ENCODE measurements at regions not wholly inside any gene's neighbourhood (a gene's known extent, or its start where the extent isn't known, plus 50 kb on each side); places are given as distances from the start of the nearest gene placed in this dataset.

GRCh38 chr3:115336836-115337235 lies 189.7 kb upstream of the ZBTB20 start:
- no peaks in the 10 kb centered on the region for H3K36me3 ChIP-seq (ENCODE audit: low read length)
- no peak overlapping the region for H2AFZ ChIP-seq (ENCODE audit: low read depth, low read length, severe bottlenecking)
- H3F3A ChIP-seq (ENCODE audit: insufficient read depth), result no peaks in the 10 kb centered on the region
- H4K20me1 ChIP-seq (ENCODE audit: low read depth, low read length), result no peaks in the 10 kb centered on the region
- H3K4me2 ChIP-seq (ENCODE audit: low read depth, low read length, poor library complexity, severe bottlenecking), result no peak overlapping the region
- H3K9me3 ChIP-seq (ENCODE audit: insufficient read depth, low read length), result no peaks in the 10 kb centered on the region
- no peaks in the 10 kb centered on the region for H3K79me2 ChIP-seq (ENCODE audit: insufficient read depth, low read length)
- H3K27me3 ChIP-seq (ENCODE audit: low read length), result no peaks in the 10 kb centered on the region
- no peak for TF ChIP-seq EZH2phosphoT487 (conservative IDR thresholded peaks at IDR 0.05; ENCODE audit: low read length)
- no peak for TF ChIP-seq CTCF (IDR thresholded peaks at IDR 0.05; ENCODE audit: insufficient read depth, low read length, poor library complexity, severe bottlenecking)
- no peak overlapping the region for H3K4me3 ChIP-seq (ENCODE audit: insufficient read depth, low read length, poor library complexity, severe bottlenecking)
- H3K9ac ChIP-seq (ENCODE audit: low read length), result no peak overlapping the region
- H3K9me2 ChIP-seq (replicated peaks; ENCODE audit: insufficient read depth, low read length), result no peaks in the 10 kb centered on the region
- H3K27ac ChIP-seq (ENCODE audit: low read depth, low read length), result no peak overlapping the region

- H3K27me3 ChIP-seq (ENCODE audit: low read length), result no peaks in the 10 kb centered on the region
- H3K4me3 ChIP-seq (ENCODE audit: insufficient read depth, low read length, poor library complexity, severe bottlenecking), result no peak overlapping the region
- no peaks in the 10 kb centered on the region for H3F3A ChIP-seq (ENCODE audit: insufficient read depth)
- H2AFZ ChIP-seq (ENCODE audit: low read depth, low read length, severe bottlenecking), result no peak overlapping the region
- no peak overlapping the region for H3K4me2 ChIP-seq (ENCODE audit: low read depth, low read length, poor library complexity, severe bottlenecking)
- H4K20me1 ChIP-seq (ENCODE audit: low read depth, low read length), result no peaks in the 10 kb centered on the region
- H3K79me2 ChIP-seq (ENCODE audit: insufficient read depth, low read length), result no peaks in the 10 kb centered on the region
- no peak overlapping the region for H3K27ac ChIP-seq (ENCODE audit: low read depth, low read length)
- H3K9ac ChIP-seq (ENCODE audit: low read length), result no peak overlapping the region
- H3K9me3 ChIP-seq (ENCODE audit: insufficient read depth, low read length), result no peaks in the 10 kb centered on the region
- H3K36me3 ChIP-seq (ENCODE audit: low read length), result no peaks in the 10 kb centered on the region
- TF ChIP-seq CTCF (IDR thresholded peaks at IDR 0.05; ENCODE audit: insufficient read depth, low read length, poor library complexity, severe bottlenecking), result no peak
- TF ChIP-seq EZH2phosphoT487 (conservative IDR thresholded peaks at IDR 0.05; ENCODE audit: low read length), result no peak
- H3K9me2 ChIP-seq (replicated peaks; ENCODE audit: insufficient read depth, low read length), result no peaks in the 10 kb centered on the region
Observed at GRCh38 chr3:115340586-115340985, 193.5 kb upstream of the ZBTB20 start.

GRCh38 chr3:115341208-115341607 lies 194.1 kb upstream of the ZBTB20 start:
- Histone ChIP-seq H3K4me2 (ENCODE audit: low read depth, low read length, poor library complexity, severe bottlenecking) (no peak overlapping the region), H3K9ac (ENCODE audit: low read length) (no peak overlapping the region), H3K79me2 (ENCODE audit: insufficient read depth, low read length) (no peaks in the 10 kb centered on the region), H3K9me3 (ENCODE audit: insufficient read depth, low read length) (no peaks in the 10 kb centered on the region), H3K36me3 (ENCODE audit: low read length) (no peaks in the 10 kb centered on the region), H3K27ac (ENCODE audit: low read depth, low read length) (no peak overlapping the region), H4K20me1 (ENCODE audit: low read depth, low read length) (no peaks in the 10 kb centered on the region), H3K4me3 (ENCODE audit: insufficient read depth, low read length, poor library complexity, severe bottlenecking) (no peak overlapping the region), H2AFZ (ENCODE audit: low read depth, low read length, severe bottlenecking) (no peak overlapping the region), H3K27me3 (ENCODE audit: low read length) (no peaks in the 10 kb centered on the region), H3F3A (ENCODE audit: insufficient read depth) (no peaks in the 10 kb centered on the region), H3K9me2 (replicated peaks; ENCODE audit: insufficient read depth, low read length) (no peaks in the 10 kb centered on the region)
- TF ChIP-seq EZH2phosphoT487 (conservative IDR thresholded peaks at IDR 0.05; ENCODE audit: low read length) (no peak), CTCF (IDR thresholded peaks at IDR 0.05; ENCODE audit: insufficient read depth, low read length, poor library complexity, severe bottlenecking) (no peak)

Data from SU-DHL-6 (cell line).